GM23248 (cell line): ENCODE measurements at regions not wholly inside any gene's neighbourhood (a gene's known extent, or its start where the extent isn't known, plus 50 kb on each side); places are given as distances from the start of the nearest gene placed in this dataset.

Experiments used
- EZH2 ChIP-seq: fragments of 200-600 bp; sonication (generic); IDR thresholded peaks from 2 replicates; pipeline ENCODE4 v1.6.1; 2018; ENCODE audit warnings: antibody characterized with exemption, mild to moderate bottlenecking; ENCODE audit not compliant: insufficient read depth, poor library complexity, severe bottlenecking
- EZH2phosphoT487 ChIP-seq: fragments of 200-600 bp; sonication (generic); IDR thresholded peaks from 2 replicates; pipeline ENCODE4 v1.6.1; 2018; ENCODE audit warnings: antibody characterized with exemption, moderate library complexity, mild to moderate bottlenecking, low read depth; ENCODE audit not compliant: insufficient read depth

- TF ChIP-seq EZH2, result no peak
- no peak for TF ChIP-seq EZH2phosphoT487
These were observed 80.3 kb upstream of the PGBD5 start for GRCh38 chr1:230506451-230506850.
